Hindlimb muscle (tissue), 1 donor: ENCODE measurements at regions not wholly inside any gene's neighbourhood (a gene's known extent, or its start where the extent isn't known, plus 50 kb on each side); places are given as distances from the start of the nearest gene placed in this dataset.

ENCODE experiments used
- DNase-seq: peaks from one replicate; pipeline ENCODE4 v3.0.0-alpha.2; 2013

DNA sequence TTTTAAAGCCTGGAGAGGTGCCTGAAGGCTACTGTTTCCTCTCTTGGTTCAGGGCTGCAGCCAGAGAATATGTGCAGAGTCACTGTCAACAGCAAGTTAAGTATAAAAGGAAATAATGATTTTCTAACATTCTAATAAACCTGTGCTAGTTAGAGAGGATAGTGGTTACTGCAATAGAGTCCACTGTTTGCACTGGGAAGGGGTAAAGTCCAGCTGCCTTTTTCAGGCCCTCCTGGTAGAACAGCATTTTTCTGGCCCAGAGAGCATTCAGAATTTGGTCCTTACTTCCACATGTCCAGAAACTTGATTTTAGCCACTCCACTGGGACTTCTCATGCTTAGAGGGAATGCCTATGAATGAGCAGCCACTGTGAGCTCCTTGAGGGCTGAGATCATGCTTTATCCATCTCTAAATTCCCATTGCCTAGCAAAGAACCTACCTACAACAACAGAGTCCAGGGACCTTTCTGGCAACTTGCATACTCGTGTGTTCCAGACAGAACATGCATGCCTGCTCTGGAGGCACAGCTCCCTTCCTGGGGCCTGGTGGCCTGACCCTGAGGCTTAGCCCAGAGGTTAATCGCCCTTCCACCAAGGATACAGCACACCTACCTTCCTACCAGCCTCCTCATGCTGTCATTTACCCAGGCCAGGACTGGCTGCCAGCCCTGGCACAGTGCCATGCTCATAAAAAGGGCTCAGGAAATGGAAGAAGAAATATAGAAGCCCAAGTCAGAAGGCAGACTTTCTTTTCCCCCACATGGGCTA, 50.3 kb upstream of the ATP13A3 start:
- DNase-seq, result peak; percentile 25
